ENCODE measurements at regions not wholly inside any gene's neighbourhood (a gene's known extent, or its start where the extent isn't known, plus 50 kb on each side); places are given as distances from the start of the nearest gene placed in this dataset.

GRCh38 chr10:28806488-28806941 lies 129.2 kb downstream of the BAMBI start:
- ATAC-seq (no peak), DNase-seq (ENCODE audit: low read depth, low spot score) (no peak)
- Histone ChIP-seq H3K79me2 (ENCODE audit: insufficient read depth, low read length) (no peaks in the 10 kb centered on the region), H3K4me2 (ENCODE audit: low read length) (no peak overlapping the region), H3K4me1 (ENCODE audit: control insufficient read depth in 1 of 2, insufficient read depth in 2 of 2, low read length in 2 of 2) (no peaks in the 10 kb centered on the region), H3K9me2 (ENCODE audit: insufficient read depth) (no peaks in the 10 kb centered on the region), H3K27me3 (ENCODE audit: insufficient read depth, low read length) (no peaks in the 10 kb centered on the region), H2AFZ (ENCODE audit: low read depth, low read length, poor library complexity, severe bottlenecking) (no peak overlapping the region), H3K27ac (ENCODE audit: low read depth, low read length) (no peak overlapping the region), H4K20me1 (ENCODE audit: insufficient read depth) (no peaks in the 10 kb centered on the region), H3K9ac (ENCODE audit: low read length) (no peak overlapping the region), H3K4me3 (replicated peaks in 1 of 2; ENCODE audit: low read depth in 1 of 2, low read length in 2 of 2) (no peak overlapping the region), H3K9me3 (ENCODE audit: control insufficient read depth in 1 of 2, insufficient read depth in 1 of 2, low read depth in 1 of 2, low read length in 2 of 2) (no peaks in the 10 kb centered on the region), H3K36me3 (ENCODE audit: control insufficient read depth in 1 of 2, insufficient read depth in 2 of 2, low read length in 2 of 2) (no peaks in the 10 kb centered on the region)
- intact Hi-C loops (cut with micrococcal nuclease) = no loop called here
- no peak for TF ChIP-seq CEBPB (IDR thresholded peaks at IDR 0.05; ENCODE audit: low read depth)
- no peak for TF ChIP-seq SIN3A (IDR thresholded peaks at IDR 0.05; ENCODE audit: low read depth)
- TF ChIP-seq YY1 (IDR thresholded peaks at IDR 0.05; ENCODE audit: extremely low read depth, insufficient replicate concordance, low read depth, low read length) = no peak
- TF ChIP-seq ZBTB33 (IDR thresholded peaks at IDR 0.05; ENCODE audit: extremely low read depth, insufficient replicate concordance, low read length) = no peak
- no peak for TF ChIP-seq REST (IDR thresholded peaks at IDR 0.05; ENCODE audit: low read depth)
- TF ChIP-seq JUND (IDR thresholded peaks at IDR 0.05) = no peak
- no peak for TF ChIP-seq ZNF274 (IDR thresholded peaks at IDR 0.05; ENCODE audit: low read depth, low read length)
- TF ChIP-seq EGR1 (IDR thresholded peaks at IDR 0.05; ENCODE audit: low read depth) = no peak
- no peak for TF ChIP-seq SP1 (IDR thresholded peaks at IDR 0.05; ENCODE audit: low read depth)
- TF ChIP-seq TCF7L2 (IDR thresholded peaks at IDR 0.05; ENCODE audit: borderline replicate concordance, extremely low read depth, insufficient read depth, insufficient read length) = no peak
- no peak for TF ChIP-seq ELF1 (IDR thresholded peaks at IDR 0.05; ENCODE audit: borderline replicate concordance, low read depth)
- no peak for TF ChIP-seq RAD21 (IDR thresholded peaks at IDR 0.05; ENCODE audit: low read depth)
- TF ChIP-seq MAX (IDR thresholded peaks at IDR 0.05) = no peak
- no peak for TF ChIP-seq FOSL1 (IDR thresholded peaks at IDR 0.05; ENCODE audit: low read depth)
- no peak for TF ChIP-seq SRF (IDR thresholded peaks at IDR 0.05; ENCODE audit: low read depth)
- TF ChIP-seq EZH2phosphoT487 (IDR thresholded peaks at IDR 0.05; ENCODE audit: borderline replicate concordance) = no peak
- ChIA-PET CTCF (no interaction called here), RAD21 (ENCODE audit: low non-redundant PET in 1 of 2, low total read pairs in 2 of 2, uncharacterized antibody in 2 of 2, unreplicated experiment in 2 of 2) (no interaction called here), POLR2A (no interaction called here)
- BruUV-seq (replicated peaks) = no TSS peak

Data from HCT116 (cell line).